Upper lobe of right lung (tissue), 1 donor: ENCODE measurements at regions not wholly inside any gene's neighbourhood (a gene's known extent, or its start where the extent isn't known, plus 50 kb on each side); places are given as distances from the start of the nearest gene placed in this dataset.

ENCODE experiments used
- ATAC-seq: fragments of 200-7000 bp; cut with Tn5 transposase; one replicate; pipeline ENCODE4 v1.9.1; 2020; ENCODE audit warnings: mild to moderate bottlenecking, moderate library complexity
- DNase-seq: peaks from one replicate; pipeline ENCODE4 v3.0.0-alpha.2; 2020
- H3K27ac ChIP-seq: fragments of 200-600 bp; one replicate; pipeline ENCODE4 v1.8.0; 2022
- H3K27me3 ChIP-seq: fragments of 200-600 bp; one replicate; pipeline ENCODE4 v1.8.0; 2022; ENCODE audit warnings: mild to moderate bottlenecking
- H3K36me3 ChIP-seq: fragments of 200-600 bp; one replicate; pipeline ENCODE4 v1.8.0; 2022
- H3K4me1 ChIP-seq: fragments of 200-600 bp; one replicate; pipeline ENCODE4 v1.8.0; 2022
- H3K4me3 ChIP-seq: fragments of 200-600 bp; one replicate; pipeline ENCODE4 v1.8.0; 2022; ENCODE audit warnings: mild to moderate bottlenecking
- H3K9me3 ChIP-seq: fragments of 200-600 bp; one replicate; pipeline ENCODE4 v1.8.0; 2022
- intact Hi-C: fragments of 100-400 bp; cut with DNase I; formaldehyde crosslinking; loops from one replicate; pipeline ENCODE4 v1.11.0; 2022
- TF ChIP-seq, protein P1 (sequence below): fragments of 200-600 bp; IDR thresholded peaks from one replicate; pipeline ENCODE4 v1.8.0; 2022; ENCODE audit warnings: antibody characterized with exemption
- donor health status: DM: no; HTN: yes; CAD: no; lungs with severe emphysema.

DNA sequence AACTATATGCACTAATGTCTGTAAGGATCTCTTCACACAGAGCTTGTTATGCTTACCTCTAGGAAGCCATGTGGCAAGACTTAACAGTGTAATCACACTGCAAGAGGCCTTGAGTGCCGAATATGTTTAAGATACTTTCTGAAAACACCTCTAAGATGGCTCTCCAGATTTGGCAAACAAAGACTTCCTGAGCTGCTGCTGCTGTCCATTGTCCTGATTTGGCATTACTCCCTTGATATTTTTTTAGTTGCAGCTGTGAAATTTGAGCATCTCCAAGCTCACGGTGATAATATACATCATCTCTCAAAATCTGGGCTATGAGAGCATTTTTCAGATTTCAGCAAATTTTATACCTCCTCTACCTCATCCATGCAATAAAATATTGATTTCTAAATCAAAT, 384.5 kb upstream of the CDH6 start:
- Histone ChIP-seq H3K4me3 (no peak overlapping the region), H3K4me1 (no peaks in the 10 kb centered on the region), H3K36me3 (no peaks in the 10 kb centered on the region), H3K27me3 (no peaks in the 10 kb centered on the region), H3K27ac (no peak overlapping the region), H3K9me3 (no peaks in the 10 kb centered on the region)
- TF ChIP-seq, protein P1, sequence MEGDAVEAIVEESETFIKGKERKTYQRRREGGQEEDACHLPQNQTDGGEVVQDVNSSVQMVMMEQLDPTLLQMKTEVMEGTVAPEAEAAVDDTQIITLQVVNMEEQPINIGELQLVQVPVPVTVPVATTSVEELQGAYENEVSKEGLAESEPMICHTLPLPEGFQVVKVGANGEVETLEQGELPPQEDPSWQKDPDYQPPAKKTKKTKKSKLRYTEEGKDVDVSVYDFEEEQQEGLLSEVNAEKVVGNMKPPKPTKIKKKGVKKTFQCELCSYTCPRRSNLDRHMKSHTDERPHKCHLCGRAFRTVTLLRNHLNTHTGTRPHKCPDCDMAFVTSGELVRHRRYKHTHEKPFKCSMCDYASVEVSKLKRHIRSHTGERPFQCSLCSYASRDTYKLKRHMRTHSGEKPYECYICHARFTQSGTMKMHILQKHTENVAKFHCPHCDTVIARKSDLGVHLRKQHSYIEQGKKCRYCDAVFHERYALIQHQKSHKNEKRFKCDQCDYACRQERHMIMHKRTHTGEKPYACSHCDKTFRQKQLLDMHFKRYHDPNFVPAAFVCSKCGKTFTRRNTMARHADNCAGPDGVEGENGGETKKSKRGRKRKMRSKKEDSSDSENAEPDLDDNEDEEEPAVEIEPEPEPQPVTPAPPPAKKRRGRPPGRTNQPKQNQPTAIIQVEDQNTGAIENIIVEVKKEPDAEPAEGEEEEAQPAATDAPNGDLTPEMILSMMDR, result no peak
- intact Hi-C loops, result no loop called here
- DNase-seq, result no peak
- ATAC-seq, result no peak

DNA sequence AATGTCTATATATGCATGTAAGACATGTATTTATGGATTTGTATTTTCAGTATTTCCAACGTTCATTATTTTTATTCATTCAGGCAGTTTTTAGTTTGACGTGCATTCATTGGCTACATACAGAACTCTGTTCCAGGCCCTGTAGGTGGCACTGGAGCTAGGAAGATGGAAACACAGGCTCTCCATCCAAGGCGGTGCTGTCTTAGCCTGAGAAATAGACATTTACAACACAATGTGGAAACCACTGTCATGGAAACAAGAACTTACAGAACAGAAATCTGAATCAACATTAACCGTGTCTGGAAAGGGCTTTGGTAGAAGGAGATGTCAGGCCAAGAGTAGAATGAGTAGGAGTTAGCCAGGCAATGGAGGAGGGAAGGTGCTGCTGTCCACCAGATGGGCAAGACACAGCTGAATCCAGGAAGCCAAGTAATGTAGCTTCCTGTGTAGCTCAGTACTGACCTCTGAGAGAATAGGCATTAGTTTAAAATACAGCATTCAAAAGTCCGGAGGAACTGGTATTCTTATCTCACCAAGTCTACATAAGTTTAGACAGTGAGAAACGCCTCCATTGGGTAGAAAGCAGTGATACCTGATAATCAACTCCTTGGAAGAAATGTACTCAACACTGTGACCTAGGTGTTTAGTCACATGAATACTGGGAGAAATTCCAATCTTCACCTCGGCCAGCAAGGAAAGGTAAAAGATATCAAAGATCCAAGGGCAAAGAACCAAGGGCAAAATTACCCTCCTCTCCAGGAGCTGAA, 388.6 kb upstream of the CDH6 start:
- TF ChIP-seq, protein P1, result no peak
- no peaks in the 10 kb centered on the region for H3K36me3 ChIP-seq
- intact Hi-C loops, result no loop called here

DNA sequence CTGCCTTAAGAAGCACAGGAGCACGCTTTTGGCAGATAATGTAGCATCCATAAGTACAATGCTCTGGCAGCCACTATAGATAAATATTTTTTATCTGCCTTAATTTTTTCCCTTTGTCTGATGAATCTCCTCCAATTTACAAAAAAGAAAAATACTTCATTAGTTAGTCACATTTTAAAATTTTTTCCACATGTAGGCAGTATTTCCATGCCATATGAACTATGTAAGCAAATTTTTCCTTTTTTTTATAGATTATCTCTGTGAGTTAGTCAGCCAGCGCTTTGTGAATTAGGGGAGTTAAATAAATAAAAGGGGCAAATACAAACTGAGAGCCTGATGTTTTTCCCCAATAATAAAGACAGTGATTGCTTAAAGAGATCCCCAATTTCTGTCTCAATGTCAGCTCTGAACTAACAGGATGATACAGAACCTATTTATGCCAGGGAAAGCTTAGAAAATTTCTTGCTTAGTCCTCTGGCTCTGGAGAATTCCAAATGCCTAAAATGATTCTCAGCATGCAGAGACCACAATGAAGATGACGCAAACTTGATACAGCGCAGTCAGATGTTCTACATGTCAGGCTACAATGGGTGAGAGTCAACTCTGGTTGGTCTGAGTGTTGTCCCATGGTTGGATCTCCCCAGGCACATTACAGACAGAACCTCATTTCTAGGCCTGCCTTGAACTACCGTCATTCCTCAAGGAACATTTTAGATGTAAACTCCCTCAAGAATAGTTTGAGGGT, 390.4 kb upstream of the CDH6 start:
- H3K9me3 ChIP-seq, result no peaks in the 10 kb centered on the region
- H3K36me3 ChIP-seq, result no peaks in the 10 kb centered on the region
- intact Hi-C loops, result no loop called here
- H3K4me1 ChIP-seq, result no peaks in the 10 kb centered on the region
- DNase-seq, result no peak
- no peaks in the 10 kb centered on the region for H3K27me3 ChIP-seq
- TF ChIP-seq, protein P1, result no peak
- no peak overlapping the region for H3K27ac ChIP-seq
- no peak for ATAC-seq
- no peak overlapping the region for H3K4me3 ChIP-seq

More for the DNA sequence above, 388.6 kb upstream of the CDH6 start:
- DNase-seq (no peak), ATAC-seq (no peak)
- Histone ChIP-seq H3K27ac (no peak overlapping the region), H3K4me1 (no peaks in the 10 kb centered on the region), H3K9me3 (no peaks in the 10 kb centered on the region), H3K4me3 (no peak overlapping the region), H3K27me3 (no peaks in the 10 kb centered on the region)

DNA sequence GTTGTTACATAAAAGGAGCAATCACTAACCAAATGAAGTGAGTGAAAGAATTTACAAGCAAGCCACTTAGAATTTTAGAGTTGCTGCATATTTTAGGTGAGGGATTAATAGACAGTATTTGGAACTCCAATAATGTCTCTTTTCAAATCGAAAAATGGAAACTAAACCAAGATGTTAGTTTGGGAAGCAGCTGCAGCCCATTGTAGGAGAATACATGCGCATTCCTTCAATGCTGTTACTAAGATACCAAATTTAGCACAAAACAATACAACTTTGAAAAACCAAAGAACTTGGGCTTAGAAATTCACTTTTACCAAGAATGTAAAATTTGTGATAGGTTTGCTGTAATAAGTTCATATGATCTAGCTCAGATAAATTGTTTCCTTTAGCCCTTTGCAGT, 411.8 kb upstream of the CDH6 start:
- intact Hi-C loops, result no loop called here
- Histone ChIP-seq H3K4me3 (no peak overlapping the region), H3K27me3 (no peaks in the 10 kb centered on the region), H3K4me1 (no peaks in the 10 kb centered on the region), H3K9me3 (no peaks in the 10 kb centered on the region), H3K27ac (no peak overlapping the region), H3K36me3 (no peaks in the 10 kb centered on the region)
- ATAC-seq (no peak), DNase-seq (no peak)
- TF ChIP-seq, protein P1, result no peak

DNA sequence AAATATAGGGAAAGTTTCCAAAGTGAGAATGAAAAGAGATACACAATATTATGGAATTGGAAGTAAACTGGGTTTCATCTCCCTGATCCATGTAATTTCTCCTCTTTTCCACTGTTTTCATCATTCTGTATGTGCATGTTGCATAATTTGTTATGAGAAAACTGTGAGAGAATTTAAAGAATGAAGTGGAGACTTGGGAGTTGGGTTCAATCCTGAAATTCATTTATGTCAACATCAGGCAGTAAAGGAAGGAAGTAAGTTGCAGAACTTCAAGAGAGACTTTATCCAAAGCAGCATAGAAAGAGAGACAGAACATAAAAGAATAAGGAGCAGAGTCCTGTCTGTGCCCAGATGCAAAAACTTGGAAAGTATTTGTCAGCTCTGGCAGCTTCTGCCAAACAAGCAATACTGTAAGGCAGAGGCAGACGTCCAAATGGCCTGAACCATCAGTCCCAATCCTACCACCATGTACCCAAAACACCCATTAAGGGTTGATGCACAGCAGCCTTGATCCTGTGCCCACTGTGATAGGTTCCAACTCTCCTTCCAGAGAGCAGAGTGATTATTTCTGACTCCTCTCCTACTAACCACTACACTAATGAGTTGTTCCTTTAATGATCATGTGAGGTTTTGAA, 425.3 kb upstream of the CDH6 start:
- Histone ChIP-seq H3K4me3 (no peak overlapping the region), H3K27me3 (no peaks in the 10 kb centered on the region), H3K27ac (no peak overlapping the region), H3K9me3 (no peaks in the 10 kb centered on the region), H3K4me1 (no peaks in the 10 kb centered on the region), H3K36me3 (no peaks in the 10 kb centered on the region)
- TF ChIP-seq, protein P1, result no peak
- ATAC-seq, result no peak
- no peak for DNase-seq
- intact Hi-C loops, result no loop called here
